GM19397 (cell line): ENCODE measurements at regions not wholly inside any gene's neighbourhood (a gene's known extent, or its start where the extent isn't known, plus 50 kb on each side); places are given as distances from the start of the nearest gene placed in this dataset.
"Not testable (repeated sequence)": the region's sequence is repeated elsewhere in the genome, so short reads cannot be mapped to it uniquely, and the experiment has no call there.

ENCODE experiments used
- ATAC-seq: cut with Tn5 transposase; IDR thresholded peaks from one replicate; pipeline ENCODE4 v1.9.1; 2021; ENCODE audit warnings: mild to moderate bottlenecking, moderate library complexity; ENCODE audit not compliant: unreplicated experiment

DNA sequence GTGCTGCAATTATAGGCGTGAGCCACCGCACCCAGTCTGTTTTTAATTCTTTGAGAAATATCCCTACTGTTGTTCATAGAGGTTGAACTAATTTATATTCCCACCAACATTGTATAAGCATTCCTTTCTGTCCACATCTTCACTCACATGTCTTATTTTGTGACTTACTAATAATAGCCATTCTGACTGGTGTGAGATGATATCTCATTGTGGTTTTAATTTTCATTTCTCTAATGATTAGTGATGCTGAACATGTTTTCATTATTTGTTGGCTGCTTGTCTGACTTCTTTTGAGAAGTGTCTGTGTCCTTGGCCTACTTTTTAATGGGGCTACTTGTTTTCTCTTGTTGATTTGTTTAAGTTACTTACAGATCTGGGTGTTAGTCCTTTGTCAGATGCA is 310.9 kb upstream of the MAOA start:
- ATAC-seq, result no peak

DNA sequence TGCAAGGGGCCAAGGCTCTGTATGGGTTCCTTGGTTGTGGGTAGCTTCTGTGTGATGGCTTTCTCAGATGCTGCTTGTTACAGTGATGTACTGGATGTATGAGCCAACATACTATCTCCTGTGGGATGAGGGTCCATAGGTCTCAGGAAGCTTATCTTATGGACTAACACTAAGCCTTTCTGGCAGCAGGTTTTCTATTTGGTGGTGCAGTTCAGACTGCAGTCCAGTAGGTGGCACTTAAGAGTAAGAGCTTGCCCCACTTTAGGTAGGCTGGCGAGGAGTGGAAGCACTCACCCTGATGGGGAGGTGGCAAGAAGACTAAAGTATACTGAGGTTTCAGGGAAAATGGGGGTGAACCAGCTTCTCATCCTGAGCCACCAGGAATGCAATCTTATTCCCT is 306.7 kb upstream of the MAOA start:
- no peak for ATAC-seq

GRCh38 chrX:43350935-43351334 is 305.2 kb upstream of the MAOA start:
- no peak for ATAC-seq

- no peak for ATAC-seq
These were observed 298.4 kb upstream of the MAOA start for GRCh38 chrX:43357741-43358140.

DNA sequence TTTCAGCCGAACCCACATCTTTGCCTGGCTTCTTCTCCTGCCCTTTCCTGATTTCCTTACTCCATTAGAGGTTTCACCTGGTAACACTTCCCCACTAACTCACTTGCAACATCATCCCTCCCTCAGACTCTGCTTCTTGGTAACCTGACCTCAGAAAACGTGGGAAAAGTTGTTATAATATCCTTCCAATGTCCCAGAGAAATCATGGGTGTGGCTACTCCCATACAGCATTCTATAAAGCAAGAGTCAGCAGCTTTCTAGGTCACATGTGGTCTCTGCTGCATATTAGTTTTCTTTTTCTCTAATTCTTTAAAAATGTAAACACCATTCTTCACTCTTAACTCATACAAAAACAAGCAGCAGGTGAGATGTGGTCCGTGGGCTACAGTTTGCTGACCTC is 283.1 kb upstream of the MAOA start:
- no peak for ATAC-seq

GRCh38 chrX:43375136-43375535 is 281.0 kb upstream of the MAOA start:
- ATAC-seq, result no peak

- ATAC-seq, result no peak
These were observed 275.4 kb upstream of the MAOA start for GRCh38 chrX:43380704-43381103.

- no peak for ATAC-seq
These were observed 269.2 kb upstream of the MAOA start for GRCh38 chrX:43386875-43387274.

DNA sequence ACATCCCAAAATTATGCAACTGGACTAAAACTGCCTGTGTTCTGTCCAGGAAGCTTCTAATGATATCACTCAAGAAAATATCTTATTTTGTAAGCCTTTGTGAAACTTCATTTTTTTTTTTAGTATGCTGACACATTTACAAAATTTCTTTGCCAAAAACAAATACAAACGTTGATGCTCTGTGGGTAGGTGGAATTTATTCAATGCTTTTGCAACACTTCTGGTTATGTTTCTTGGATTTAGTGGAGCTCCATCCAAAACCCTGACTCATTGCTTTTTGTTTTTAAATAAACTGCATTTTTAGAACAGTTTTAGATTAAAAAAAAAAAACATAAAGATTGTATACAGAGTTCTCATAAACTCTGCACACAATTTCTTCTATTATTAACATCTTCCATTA is 250.9 kb upstream of the MAOA start:
- no peak for ATAC-seq

DNA sequence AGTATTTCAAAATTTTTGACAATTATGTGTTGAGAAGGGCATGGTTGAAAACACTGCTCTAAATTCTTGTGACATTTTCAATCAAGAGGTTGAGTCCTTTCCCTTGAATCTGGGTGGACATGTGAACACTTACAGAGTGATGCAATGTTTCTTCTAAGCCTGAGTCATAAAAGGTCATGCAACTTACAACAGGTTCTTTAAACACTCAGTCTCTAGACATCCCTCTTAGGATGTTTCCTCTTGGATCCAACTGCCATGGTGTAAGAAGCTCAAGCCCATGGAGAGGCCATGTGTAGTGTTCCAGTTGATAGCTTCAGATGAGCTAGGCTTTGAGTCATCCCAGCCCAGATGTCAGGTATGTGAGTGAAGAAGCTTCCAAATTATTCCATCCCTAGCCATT is 232.2 kb upstream of the MAOA start:
- no peak for ATAC-seq

DNA sequence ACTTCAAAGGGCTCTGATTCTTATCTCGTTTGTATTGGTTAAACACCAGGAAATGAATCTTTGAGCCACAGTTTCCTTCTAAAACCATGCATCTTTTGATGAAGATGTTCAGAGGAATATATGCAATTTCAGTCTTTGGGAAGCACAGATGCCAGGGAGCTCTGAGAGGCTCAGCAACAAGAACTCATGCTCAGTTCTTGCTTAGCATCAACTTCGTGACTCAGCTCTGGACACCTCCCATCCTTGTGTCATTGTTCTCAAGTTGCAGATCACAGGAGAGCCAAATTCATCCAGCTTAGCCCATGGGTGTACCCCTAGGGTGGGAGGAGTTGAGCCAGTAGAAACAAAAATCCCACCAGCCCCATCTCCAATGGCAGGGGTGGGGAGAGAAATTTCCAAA is 219.6 kb upstream of the MAOA start:
- no peak for ATAC-seq

DNA sequence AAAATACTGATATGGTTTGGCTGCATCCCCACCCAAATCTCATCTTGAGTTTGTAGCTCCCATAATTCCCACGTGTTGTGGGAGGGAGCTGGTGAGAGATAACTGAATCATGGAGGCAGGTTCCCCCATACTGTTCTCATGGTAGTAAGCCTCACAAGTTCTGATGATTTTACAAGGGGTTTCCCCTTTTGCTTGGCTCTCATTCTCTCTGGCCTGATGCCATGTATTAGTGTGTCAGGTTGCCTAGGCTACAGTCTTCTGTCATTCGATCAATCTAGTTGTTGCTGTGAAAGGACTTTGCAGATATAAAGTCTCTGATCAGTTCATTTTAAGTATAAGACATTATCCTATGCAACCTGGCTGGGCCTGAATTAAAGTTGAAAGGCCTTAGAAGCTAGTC is 209.3 kb upstream of the MAOA start:
- no peak for ATAC-seq

- no peak for ATAC-seq
These were observed 207.4 kb upstream of the MAOA start for GRCh38 chrX:43448688-43449087.

DNA sequence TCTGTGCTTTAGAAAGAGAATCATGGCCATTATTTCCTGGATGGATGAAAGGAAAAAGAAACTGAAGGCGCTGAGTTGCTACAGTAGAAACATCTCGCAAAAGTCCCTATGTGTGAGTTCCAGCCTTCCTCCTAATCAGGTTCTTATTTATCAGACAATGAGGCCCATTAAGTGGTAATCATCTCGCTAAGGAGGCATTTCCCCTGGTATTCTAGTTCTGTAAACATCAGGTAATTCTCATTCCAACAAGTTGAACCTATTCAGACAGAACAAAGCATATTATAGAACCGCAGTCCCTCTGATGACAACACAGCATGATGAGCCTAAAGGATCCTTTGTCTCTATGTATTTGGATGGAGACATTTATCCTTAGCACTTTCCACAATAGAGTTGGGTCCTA is 205.7 kb upstream of the MAOA start:
- no peak for ATAC-seq

- not testable (repeated sequence) for ATAC-seq
These were observed 204.0 kb upstream of the MAOA start for GRCh38 chrX:43451976-43452686.

DNA sequence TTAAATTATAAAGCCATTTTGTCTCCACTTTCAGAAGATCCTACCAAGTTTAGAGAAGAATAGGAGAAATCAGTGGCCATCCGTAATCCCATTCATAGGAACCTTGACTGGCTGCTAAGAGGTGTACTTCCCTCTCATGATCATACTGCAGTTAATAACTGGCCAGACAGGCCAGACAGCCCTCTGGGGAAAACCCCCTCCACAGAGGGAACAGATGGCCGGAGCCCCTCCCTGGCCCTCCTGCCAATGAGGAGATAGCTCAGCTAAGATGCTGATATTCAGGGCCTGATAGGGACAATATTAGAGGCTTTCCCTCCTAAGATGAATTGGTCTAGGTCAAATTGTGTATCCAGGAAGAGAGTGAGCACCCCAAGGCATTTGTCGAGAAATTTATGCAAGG is 200.0 kb upstream of the MAOA start:
- ATAC-seq, result no peak

- ATAC-seq, result no peak
These were observed 199.2 kb upstream of the MAOA start for GRCh38 chrX:43456906-43457305.

DNA sequence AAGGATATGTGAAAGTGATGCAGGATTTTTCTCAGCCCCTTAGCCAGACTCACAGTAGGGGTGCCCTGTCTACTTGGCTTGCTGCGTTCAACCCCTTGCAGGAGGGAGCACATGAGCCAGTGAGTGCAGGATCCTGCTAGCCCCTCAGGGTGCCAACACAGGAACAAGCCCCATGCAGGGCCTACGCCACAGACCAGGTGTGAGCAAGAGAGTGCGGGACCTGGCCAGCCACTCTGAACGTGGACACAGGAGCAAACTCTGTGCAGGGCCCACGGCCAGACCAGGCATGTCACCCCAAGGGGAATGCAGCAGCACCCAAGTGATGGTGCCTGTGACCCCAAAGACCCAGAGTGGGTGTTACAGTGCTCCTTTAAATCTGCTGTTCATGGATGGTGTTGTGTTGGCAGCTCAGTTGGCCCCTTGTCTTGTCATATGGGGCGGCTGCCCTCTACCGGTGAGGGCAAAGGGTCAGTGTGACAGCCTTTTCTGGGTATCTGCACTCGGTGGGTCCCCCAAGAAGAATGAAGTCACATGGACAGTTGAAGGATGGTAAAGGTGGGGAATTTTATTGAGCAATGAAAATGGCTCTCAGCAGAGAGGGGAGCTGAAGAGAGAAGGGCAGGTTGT is 188.4 kb upstream of the MAOA start:
- no peak for ATAC-seq

DNA sequence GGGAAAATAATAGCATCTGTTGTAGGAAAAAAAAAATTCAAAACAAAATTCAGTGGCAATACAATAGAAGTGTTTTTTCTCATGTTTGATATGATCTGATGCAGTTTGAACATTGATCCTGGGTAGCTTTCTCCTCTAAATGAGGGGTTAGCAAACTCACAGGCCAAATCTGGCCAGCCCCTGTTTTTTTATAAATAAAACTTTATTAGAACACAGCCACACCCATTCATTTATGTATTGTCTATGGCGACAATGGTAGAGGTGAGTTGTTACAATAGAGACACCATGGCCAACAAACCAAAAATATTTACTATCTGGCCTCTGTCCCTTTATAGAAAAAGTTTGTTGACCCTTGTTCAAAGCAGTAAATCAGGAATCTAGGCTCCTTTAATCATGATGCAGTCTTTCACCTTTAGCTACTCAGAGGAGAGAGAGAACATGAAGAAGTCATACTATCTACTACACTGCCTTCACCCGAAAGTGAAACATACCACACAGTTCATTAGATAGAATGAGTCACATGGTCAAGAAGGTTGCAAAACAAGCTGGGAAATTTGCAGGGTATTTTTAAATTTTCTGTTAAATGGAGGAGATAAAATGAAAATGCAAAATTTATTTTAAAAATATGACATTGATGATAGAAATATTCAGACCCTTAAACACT is 186.6 kb upstream of the MAOA start:
- ATAC-seq, result no peak

- ATAC-seq, result no peak
These were observed 181.8 kb upstream of the MAOA start for GRCh38 chrX:43474321-43474720.

DNA sequence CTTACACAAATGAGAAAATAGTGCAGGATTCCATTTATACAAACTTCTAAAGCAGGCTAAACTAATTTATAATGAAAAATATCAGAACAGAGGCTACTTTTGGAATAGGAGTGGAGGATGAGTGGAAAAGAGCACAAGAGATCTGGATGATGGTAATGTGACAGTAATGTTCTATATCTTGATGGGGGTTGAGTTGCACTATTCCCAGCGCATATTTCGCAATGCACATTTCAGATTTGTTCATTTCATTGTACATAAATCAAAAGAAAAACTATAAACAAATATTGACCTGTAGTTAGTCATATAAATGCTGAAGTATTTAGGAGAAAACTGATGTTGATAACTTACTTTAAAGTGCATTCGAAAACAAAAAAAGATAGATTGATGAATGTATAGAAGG is 177.0 kb upstream of the MAOA start:
- no peak for ATAC-seq

DNA sequence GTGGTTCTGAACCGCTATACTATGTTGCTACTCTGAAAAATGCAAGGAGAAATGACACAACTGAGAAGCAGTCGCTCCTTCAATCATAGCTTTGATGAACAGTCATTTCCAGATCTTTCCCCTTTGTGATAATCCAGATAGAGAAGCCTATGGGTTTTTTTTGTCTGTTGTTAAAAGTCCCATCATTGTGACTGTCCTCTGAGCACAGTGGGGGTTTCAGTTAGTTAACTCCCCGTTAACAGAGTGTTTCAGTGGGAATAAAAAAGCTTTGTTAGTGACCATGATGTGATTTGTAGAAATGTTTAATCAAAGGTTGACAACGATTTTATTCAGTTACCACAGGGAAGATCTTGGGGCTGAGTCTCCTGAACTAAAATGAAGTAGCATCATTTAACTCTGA is 176.2 kb upstream of the MAOA start:
- no peak for ATAC-seq
